H9 (cell line): ENCODE measurements at regions not wholly inside any gene's neighbourhood (a gene's known extent, or its start where the extent isn't known, plus 50 kb on each side); places are given as distances from the start of the nearest gene placed in this dataset.

ENCODE experiments used
- DNase-seq: peaks from one replicate; pipeline ENCODE4 v3.0.0-alpha.2; 2017
- H2AFZ ChIP-seq: one replicate; pipeline ENCODE4 v1.6.1; 2013; ENCODE audit warnings: mild to moderate bottlenecking, low read length, control low read depth, moderate library complexity
- H2AK5ac ChIP-seq: 2 replicates; pipeline ENCODE4 v1.6.1; 2013; ENCODE audit warnings: low read length, control low read depth, mixed read lengths; ENCODE audit not compliant: insufficient read length
- H2BK120ac ChIP-seq: one replicate; pipeline ENCODE4 v1.6.1; 2013; ENCODE audit warnings: low read depth, mild to moderate bottlenecking, low read length, control low read depth, inconsistent platforms; ENCODE audit not compliant: poor library complexity, severe bottlenecking
- H2BK12ac ChIP-seq: 2 replicates; pipeline ENCODE4 v1.6.1; 2013; ENCODE audit warnings: low read length, control low read depth, mixed read lengths, low read depth; ENCODE audit not compliant: insufficient read length
- H2BK15ac ChIP-seq: 2 replicates; pipeline ENCODE4 v1.6.1; 2013; ENCODE audit warnings: low read depth, low read length, control low read depth
- H2BK20ac ChIP-seq: one replicate; pipeline ENCODE4 v1.6.1; 2013; ENCODE audit warnings: low read depth, mild to moderate bottlenecking, low read length, control low read depth, inconsistent platforms; ENCODE audit not compliant: poor library complexity, severe bottlenecking
- H2BK5ac ChIP-seq: 2 replicates; pipeline ENCODE4 v1.6.1; 2013; ENCODE audit warnings: low read length, control low read depth, mixed read lengths; ENCODE audit not compliant: insufficient read length
- H3K14ac ChIP-seq: 2 replicates; pipeline ENCODE4 v1.6.1; 2013; ENCODE audit warnings: low read length, control low read depth; ENCODE audit not compliant: insufficient read depth
- H3K18ac ChIP-seq: 2 replicates; pipeline ENCODE4 v1.6.1; 2013; ENCODE audit warnings: low read depth, mild to moderate bottlenecking, mixed read lengths, low read length, control low read depth; ENCODE audit not compliant: insufficient read length
- H3K23ac ChIP-seq: 2 replicates; pipeline ENCODE4 v1.6.1; 2013; ENCODE audit warnings: low read length, control low read depth, mixed read lengths, low read depth; ENCODE audit not compliant: insufficient read length
- H3K23me2 ChIP-seq: 2 replicates; pipeline ENCODE4 v1.6.1; 2013; ENCODE audit warnings: low read depth, mild to moderate bottlenecking, mixed read lengths, low read length, control low read depth; ENCODE audit not compliant: insufficient read length, poor library complexity, severe bottlenecking
- H3K27ac ChIP-seq: 2 replicates; pipeline ENCODE4 v1.5.1; 2013; ENCODE audit warnings: low read length, control low read depth, mixed read lengths, low read depth; ENCODE audit not compliant: insufficient read length
- H3K27me3 ChIP-seq: 2 replicates; pipeline ENCODE4 v1.6.1; 2013; ENCODE audit warnings: low read length, control low read depth, inconsistent platforms; ENCODE audit not compliant: insufficient read depth
- H3K4ac ChIP-seq: 2 replicates; pipeline ENCODE4 v1.6.1; 2013; ENCODE audit warnings: low read depth, mild to moderate bottlenecking, control low read depth, inconsistent platforms, low read length, moderate library complexity
- H3K4me1 ChIP-seq: 2 replicates; pipeline ENCODE4 v1.6.1; 2013; ENCODE audit warnings: low read length, control low read depth, inconsistent platforms; ENCODE audit not compliant: insufficient read depth
- H3K4me2 ChIP-seq: 2 replicates; pipeline ENCODE4 v1.6.1; 2013; ENCODE audit warnings: low read length, control low read depth, mixed read lengths; ENCODE audit not compliant: insufficient read length, insufficient read depth
- H3K56ac ChIP-seq: 2 replicates; pipeline ENCODE4 v1.6.1; 2013; ENCODE audit warnings: low read depth, mild to moderate bottlenecking, mixed read lengths, low read length, control low read depth; ENCODE audit not compliant: insufficient read length
- H3K79me1 ChIP-seq: 2 replicates; pipeline ENCODE4 v1.6.1; 2013; ENCODE audit warnings: low read depth, mild to moderate bottlenecking, moderate library complexity, low read length, control low read depth, inconsistent platforms; ENCODE audit not compliant: insufficient read depth, poor library complexity, severe bottlenecking
- H3K79me2 ChIP-seq: 2 replicates; pipeline ENCODE4 v1.6.1; 2013; ENCODE audit warnings: low read length, control low read depth, inconsistent platforms; ENCODE audit not compliant: insufficient read depth
- H3K9ac ChIP-seq: 2 replicates; pipeline ENCODE4 v1.6.1; 2013; ENCODE audit warnings: low read length, control low read depth, mixed read lengths; ENCODE audit not compliant: insufficient read length; ENCODE audit errors: extremely low read depth
- H3K9me3 ChIP-seq: one replicate; pipeline ENCODE4 v1.6.1; 2013; ENCODE audit warnings: low read depth, low read length, inconsistent platforms; ENCODE audit not compliant: control insufficient read depth
- H3T11ph ChIP-seq: one replicate; pipeline ENCODE4 v1.6.1; 2013; ENCODE audit warnings: mild to moderate bottlenecking, low read length, control low read depth, inconsistent platforms
- H4K20me1 ChIP-seq: one replicate; pipeline ENCODE4 v1.6.1; 2013; ENCODE audit not compliant: control insufficient read depth, insufficient read length, insufficient read depth
- H4K5ac ChIP-seq: 2 replicates; pipeline ENCODE4 v1.6.1; 2013; ENCODE audit warnings: low read depth, mild to moderate bottlenecking, mixed read lengths, low read length, control low read depth; ENCODE audit not compliant: insufficient read length
- H4K8ac ChIP-seq: replicated peaks from 2 replicates; pipeline ENCODE4 v1.6.1; 2013; ENCODE audit warnings: low read length, control low read depth, mixed read lengths, low read depth; ENCODE audit not compliant: insufficient read length
- H4K91ac ChIP-seq: 2 replicates; pipeline ENCODE4 v1.6.1; 2013; ENCODE audit warnings: low read depth, mild to moderate bottlenecking, moderate library complexity, mixed read lengths, low read length, control low read depth; ENCODE audit not compliant: insufficient read length
- H3K27ac Mint-ChIP-seq, 3 experiments: 2 replicates in 2 of 3; 3 replicates in 1 of 3; pipeline ENCODE4 v1.8.0; 2020 to 2021; ENCODE audit warnings: mixed read lengths in 3 of 3, mild to moderate bottlenecking in 1 of 3, moderate library complexity in 1 of 3
- H3K27me3 Mint-ChIP-seq: 2 replicates; pipeline ENCODE4 v1.8.0; 2021; ENCODE audit warnings: low read depth, mild to moderate bottlenecking, moderate library complexity, mixed read lengths
- H3K36me3 Mint-ChIP-seq, 3 experiments: 2 replicates in 2 of 3; 3 replicates in 1 of 3; pipeline ENCODE4 v1.8.0; 2020 to 2021; ENCODE audit warnings: low read depth in 3 of 3, mixed read lengths in 3 of 3; ENCODE audit not compliant: insufficient read depth in 1 of 3
- H3K4me1 Mint-ChIP-seq, 2 experiments: 2 replicates each; pipeline ENCODE4 v1.8.0; 2020; ENCODE audit warnings: mixed read lengths in 2 of 2
- H3K4me3 Mint-ChIP-seq, 2 experiments: 2 replicates in 1 of 2; 3 replicates in 1 of 2; pipeline ENCODE4 v1.8.0; 2020 to 2021; ENCODE audit warnings: mild to moderate bottlenecking in 2 of 2, mixed read lengths in 2 of 2, moderate library complexity in 1 of 2
- H3K9me3 Mint-ChIP-seq, 2 experiments: 2 replicates in 1 of 2; 3 replicates in 1 of 2; pipeline ENCODE4 v1.8.0; 2020; ENCODE audit warnings: mild to moderate bottlenecking in 2 of 2, mixed read lengths in 2 of 2, moderate library complexity in 1 of 2
- WGBS: extraction: QIAGEN DNeasy Blood & Tissue Kit; methylation state at CpG from one replicate; pipeline ENCODE4 v1.1.7; 2013; ENCODE audit warnings: missing lambda C conversion rate, low lambda C conversion rate, mixed read lengths; ENCODE audit not compliant: insufficient read length; ENCODE audit errors: extremely low coverage; 5-methylcytosine and 5-hydroxymethylcytosine counted together
- TF ChIP-seq, protein P1 (sequence below): fragments of 200-600 bp; sonication (generic); conservative IDR thresholded peaks from 3 replicates; pipeline ENCODE4 v1.8.0; 2021; ENCODE audit warnings: antibody characterized with exemption, mild to moderate bottlenecking

DNA sequence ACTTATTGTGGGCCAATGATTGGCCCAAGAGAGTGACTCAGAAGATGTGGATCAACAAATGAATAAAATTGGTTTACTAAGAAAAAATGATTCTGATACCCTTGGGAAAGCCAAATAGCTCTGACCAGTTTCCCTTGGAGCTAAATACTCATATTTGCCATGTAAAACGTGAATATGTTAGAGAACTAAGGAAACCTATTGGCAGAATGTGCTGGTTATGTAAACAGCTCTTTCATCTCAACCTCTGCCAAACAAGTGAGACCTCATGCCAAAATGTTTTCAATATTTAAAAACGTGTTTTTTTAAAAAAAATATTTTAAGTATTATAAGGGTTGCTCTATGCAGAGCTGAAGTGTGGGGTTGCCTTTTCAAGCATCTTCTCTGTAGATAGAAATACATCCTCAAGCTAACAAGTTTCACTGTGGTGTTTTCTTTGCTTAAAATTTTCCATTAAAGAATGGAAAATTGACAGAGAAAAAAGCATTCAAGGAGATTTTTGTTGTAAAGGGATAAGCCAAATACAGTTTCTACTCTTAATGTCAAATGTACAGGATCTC lies 186.9 kb upstream of the TUT7 start:
- TF ChIP-seq, protein P1, sequence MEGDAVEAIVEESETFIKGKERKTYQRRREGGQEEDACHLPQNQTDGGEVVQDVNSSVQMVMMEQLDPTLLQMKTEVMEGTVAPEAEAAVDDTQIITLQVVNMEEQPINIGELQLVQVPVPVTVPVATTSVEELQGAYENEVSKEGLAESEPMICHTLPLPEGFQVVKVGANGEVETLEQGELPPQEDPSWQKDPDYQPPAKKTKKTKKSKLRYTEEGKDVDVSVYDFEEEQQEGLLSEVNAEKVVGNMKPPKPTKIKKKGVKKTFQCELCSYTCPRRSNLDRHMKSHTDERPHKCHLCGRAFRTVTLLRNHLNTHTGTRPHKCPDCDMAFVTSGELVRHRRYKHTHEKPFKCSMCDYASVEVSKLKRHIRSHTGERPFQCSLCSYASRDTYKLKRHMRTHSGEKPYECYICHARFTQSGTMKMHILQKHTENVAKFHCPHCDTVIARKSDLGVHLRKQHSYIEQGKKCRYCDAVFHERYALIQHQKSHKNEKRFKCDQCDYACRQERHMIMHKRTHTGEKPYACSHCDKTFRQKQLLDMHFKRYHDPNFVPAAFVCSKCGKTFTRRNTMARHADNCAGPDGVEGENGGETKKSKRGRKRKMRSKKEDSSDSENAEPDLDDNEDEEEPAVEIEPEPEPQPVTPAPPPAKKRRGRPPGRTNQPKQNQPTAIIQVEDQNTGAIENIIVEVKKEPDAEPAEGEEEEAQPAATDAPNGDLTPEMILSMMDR = no peak
- Histone ChIP-seq H3K23ac (no peak overlapping the region), H3K9me3 (no peaks in the 10 kb centered on the region), H3K27me3 (no peaks in the 10 kb centered on the region), H2BK120ac (no peak overlapping the region), H3K79me1 (no peaks in the 10 kb centered on the region), H4K8ac (no peak overlapping the region), H3K56ac (no peak overlapping the region), H3K18ac (no peak overlapping the region), H3K9ac (no peak overlapping the region), H3K27ac (no peak overlapping the region), H2BK5ac (no peak overlapping the region), H3K14ac (no peak overlapping the region), H3K4ac (no peak overlapping the region), H2BK15ac (no peak overlapping the region), H2AK5ac (no peak overlapping the region), H4K91ac (no peak overlapping the region), H3K79me2 (no peaks in the 10 kb centered on the region), H2BK20ac (no peak overlapping the region), H3T11ph (no peak overlapping the region), H3K23me2 (no peaks in the 10 kb centered on the region), H2BK12ac (no peak overlapping the region), H2AFZ (no peak overlapping the region), H4K20me1 (no peaks in the 10 kb centered on the region), H4K5ac (no peak overlapping the region), H3K4me1 (peaks cover 6% of the 10 kb centered on the region; the same call in 1 of the 2 replicates), H3K4me2 (no peak overlapping the region)
- no peak for DNase-seq
- Mint-ChIP-seq H3K27ac (no peak overlapping the region), H3K36me3 (peaks cover 5 to 7% (median 5%) of the 10 kb centered on the region in 3 experiments; a peak in 4 of 7 replicates), H3K27me3 (no peaks in the 10 kb centered on the region), H3K9me3 (peaks cover 5 to 8% of the 10 kb centered on the region in 2 experiments), H3K4me1 (peaks cover 32 to 38% of the 10 kb centered on the region in 2 experiments), H3K4me3 (no peak overlapping the region)
- no CpG with 5 or more reads among the region's 2 CpGs for WGBS
